K562 (cell line): ENCODE measurements at regions not wholly inside any gene's neighbourhood (a gene's known extent, or its start where the extent isn't known, plus 50 kb on each side); places are given as distances from the start of the nearest gene placed in this dataset.

Experiments
- ATAC-seq: fragments of 200-7000 bp; cut with Tn5 transposase; 3 replicates; pipeline ENCODE4 v1.9.1; 2020; ENCODE audit warnings: moderate library complexity
- BruUV-seq: library from RNA; stranded (reverse); fragments of 400-500 nt; replicated peaks from 2 replicates; lab custom pipeline; 2021; lab: Mats Ljungman, UMichigan
- CTCF ChIA-PET: fragments of 300-600 bp; formaldehyde crosslinking; extraction: SDS; loops from one replicate; lab custom pipeline; 2021; ENCODE audit warnings: low intra/inter-chr PET ratio; lab: Yijun Ruan, JAX
- POLR2A ChIA-PET: fragments of 300-600, 350-650 bp; sonication (Branson Sonifier 250); formaldehyde crosslinking; extraction: SDS; loops from one replicate; lab custom pipeline; 2021; ENCODE audit warnings: antibody characterized with exemption, inconsistent platforms; lab: Yijun Ruan, JAX
- DNase-seq, 4 experiments: peaks; one replicate each; pipeline versions ENCODE4 v3.0.0 to v3.0.0-alpha.2; 2011 to 2018; ENCODE audit warnings: low spot score in 3 of 4, mixed read lengths in 3 of 4; ENCODE audit errors: extremely low read depth in 1 of 4
- FAIRE-seq: peaks from 2 replicates; lab custom pipeline; 2011; peaks lifted over from hg19 to GRCh38; lab: Jason Lieb, UNC
- H2AFZ ChIP-seq: 2 replicates; pipeline ENCODE4 v1.6.0; 2011; ENCODE audit warnings: low read depth, low read length, control low read depth, inconsistent platforms
- H3K27ac ChIP-seq: fragments of 200-600 bp; 3 replicates; pipeline ENCODE4 v1.8.0; 2011; ENCODE audit warnings: low read depth, mild to moderate bottlenecking, control low read depth, inconsistent platforms, low read length, moderate library complexity, mixed read lengths; ENCODE audit errors: extremely low read depth
- H3K27me3 ChIP-seq, 2 experiments: fragments of 300-600 bp in 1 of 2; 2 replicates in 1 of 2; 3 replicates in 1 of 2; pipeline versions ENCODE4 v1.6.0 to v1.8.0; 2011; ENCODE audit warnings: inconsistent platforms in 2 of 2, low read length in 2 of 2, mild to moderate bottlenecking in 1 of 2, mixed read lengths in 1 of 2, moderate library complexity in 1 of 2; ENCODE audit not compliant: control insufficient read depth in 2 of 2, insufficient read depth in 2 of 2
- H3K36me3 ChIP-seq: fragments of 300-600 bp; 3 replicates; pipeline ENCODE4 v1.8.0; 2011; ENCODE audit warnings: mild to moderate bottlenecking, low read length, inconsistent platforms; ENCODE audit not compliant: control insufficient read depth, insufficient read depth
- H3K4me1 ChIP-seq, 2 experiments: fragments of 200-600 bp in 1 of 2; replicated peaks in 1 of 2; 2 replicates in 1 of 2; 3 replicates in 1 of 2; pipeline versions ENCODE4 v1.5.1 to v1.8.0; 2011; ENCODE audit warnings: inconsistent platforms in 2 of 2, low read length in 2 of 2, mild to moderate bottlenecking in 1 of 2, mixed read lengths in 1 of 2, moderate library complexity in 1 of 2; ENCODE audit not compliant: control insufficient read depth in 2 of 2, insufficient read depth in 2 of 2
- H3K4me2 ChIP-seq: 2 replicates; pipeline ENCODE4 v1.6.1; 2011; ENCODE audit warnings: low read length, control low read depth, inconsistent platforms, mixed read lengths; ENCODE audit not compliant: insufficient read depth
- H3K4me3 ChIP-seq: fragments of 200-600 bp; sonication (generic), shearing (Covaris generic); 2 replicates; pipeline ENCODE4 v1.5.1; 2016; ENCODE audit warnings: control low read depth, inconsistent platforms
- H3K79me2 ChIP-seq: fragments of 200-600 bp; 3 replicates; pipeline ENCODE4 v1.8.0; 2011; ENCODE audit warnings: low read length, inconsistent platforms; ENCODE audit not compliant: control insufficient read depth, insufficient read depth
- H3K9ac ChIP-seq, 2 experiments: 2 replicates each; pipeline versions ENCODE4 v1.6.0 to v1.6.1; 2011; ENCODE audit warnings: low read depth in 2 of 2, low read length in 2 of 2, control low read depth in 1 of 2, inconsistent platforms in 1 of 2, mild to moderate bottlenecking in 1 of 2, mixed read lengths in 1 of 2; ENCODE audit not compliant: insufficient read depth in 1 of 2
- H3K9me1 ChIP-seq: one replicate; pipeline ENCODE4 v1.6.0; 2011; ENCODE audit warnings: inconsistent platforms, mild to moderate bottlenecking, low read length, moderate library complexity; ENCODE audit not compliant: control insufficient read depth, insufficient read depth
- H3K9me3 ChIP-seq: replicated peaks from 2 replicates; pipeline ENCODE4 v1.5.1; 2011; ENCODE audit warnings: low read depth, low read length, inconsistent platforms; ENCODE audit not compliant: control insufficient read depth, insufficient read depth
- H4K20me1 ChIP-seq: replicated peaks from 2 replicates; pipeline ENCODE4 v1.6.1; 2011; ENCODE audit warnings: low read length, inconsistent platforms, mixed read lengths; ENCODE audit not compliant: control insufficient read depth, insufficient read depth
- CBFA2T3 ChIP-seq: fragments of 450-650 bp; IDR thresholded peaks from 2 replicates; pipeline ENCODE4 v1.6.1; 2017
- CHD7 ChIP-seq: fragments of 200-600 bp; sonication (generic); IDR thresholded peaks from one replicate; pipeline ENCODE4 v1.6.1; 2012; ENCODE audit warnings: mild to moderate bottlenecking, low read depth, low read length, inconsistent platforms
- CREB1 ChIP-seq, 2 experiments: sonication (generic) in 1 of 2; formaldehyde crosslinking in 1 of 2; IDR thresholded peaks; 2 replicates each; pipeline versions ENCODE4 v1.6.1 to v1.8.0; 2012 to 2022; ENCODE audit warnings: inconsistent platforms in 1 of 2, mild to moderate bottlenecking in 1 of 2, missing genetic modification reagents in 1 of 2, moderate library complexity in 1 of 2
- FOS ChIP-seq: IDR thresholded peaks from 3 replicates; pipeline ENCODE4 v1.6.1; 2011; ENCODE audit not compliant: insufficient read length; ENCODE audit errors: extremely low read depth
- WGBS: fragments of 100-300 bp; shearing (Covaris generic); methylation state at CpG from one replicate; pipeline ENCODE4 v1.1.6; 2016; ENCODE audit warnings: low coverage, mixed read lengths; ENCODE audit not compliant: insufficient coverage; ENCODE audit errors: missing lambda C conversion rate; 5-methylcytosine and 5-hydroxymethylcytosine counted together
- in situ Hi-C: fragments of 300-500 bp; cut with MboI; formaldehyde crosslinking; loops from 4 replicates; pipeline ENCODE4 v1.15.0; 2018; ENCODE audit warnings: inconsistent platforms, mixed read lengths
- intact Hi-C: fragments of 100-400 bp; cut with micrococcal nuclease; formaldehyde crosslinking; loops from 2 replicates; pipeline ENCODE4 v1.14.2; 2022

- Histone ChIP-seq H3K36me3 (no peaks in the 10 kb centered on the region), H3K4me3 (no peak overlapping the region), H3K4me1 (no peaks in the 10 kb centered on the region), H3K4me2 (no peak overlapping the region), H3K79me2 (no peaks in the 10 kb centered on the region), H3K27ac (no peak overlapping the region), H3K27me3 (no peaks in the 10 kb centered on the region), H2AFZ (no peak overlapping the region), H3K9ac (no peak overlapping the region), H3K9me1 (no peaks in the 10 kb centered on the region), H4K20me1 (no peaks in the 10 kb centered on the region), H3K9me3 (peaks cover 2% of the 10 kb centered on the region; the same call in 1 of the 2 replicates)
- ChIA-PET POLR2A (no interaction called here), CTCF (no interaction called here)
- TF ChIP-seq CBFA2T3 = 0 out of 2 replicates have a peak, but pooled peaks have one; percentile 5
- TF ChIP-seq CREB1 (IDR thresholded peaks at IDR 0.05) = no peak
- TF ChIP-seq CREB1 (CRISPR knock-in tag; IDR thresholded peaks at IDR 0.05) = no peak
- ATAC-seq (no peak), FAIRE-seq (no peak), DNase-seq (no peak)
- no TSS peak for BruUV-seq
- intact Hi-C loops (no loop called here), in situ Hi-C loops (no loop called here)
- 0% methylated on average over 4 of the region's 4 CpGs for WGBS
These were observed 63.5 kb upstream of the ASCC3 start for GRCh38 chr6:100944644-100945043.

- ATAC-seq = no peak
- ChIA-PET POLR2A (interaction anchor here (0.7 kb wide), 1 partner anchor 33 kb away, joined by 4 read pairs; no protein-coding TSS in a partner anchor), CTCF (no interaction called here)
- TF ChIP-seq CHD7 (no peak), FOS (no peak)
These were observed 65.0 kb upstream of the ASCC3 start for GRCh38 chr6:100946021-100946540.

More at GRCh38 chr6:100946021-100946540, 65.0 kb upstream of the ASCC3 start:
- Histone ChIP-seq H3K27ac (no peak overlapping the region), H3K4me3 (no peak overlapping the region), H3K36me3 (no peaks in the 10 kb centered on the region), H3K4me1 (no peaks in the 10 kb centered on the region), H3K4me2 (no peak overlapping the region), H3K79me2 (no peaks in the 10 kb centered on the region), H3K9me3 (peaks cover 2% of the 10 kb centered on the region; the same call in 1 of the 2 replicates), H3K9ac (no peak overlapping the region), H4K20me1 (no peaks in the 10 kb centered on the region), H2AFZ (no peak overlapping the region), H3K9me1 (no peaks in the 10 kb centered on the region), H3K27me3 (no peaks in the 10 kb centered on the region)
- intact Hi-C loops = no loop called here
- no peak for FAIRE-seq
- BruUV-seq = no TSS peak
- WGBS = 1% methylated on average over 4 of the region's 4 CpGs
- in situ Hi-C loops = no loop called here
- DNase-seq = no peak
